ENCODE measurements at regions not wholly inside any gene's neighbourhood (a gene's known extent, or its start where the extent isn't known, plus 50 kb on each side); places are given as distances from the start of the nearest gene placed in this dataset.

- TF ChIP-seq CTCF (IDR thresholded peaks at IDR 0.05; ENCODE audit: insufficient read depth, low read length, poor library complexity, severe bottlenecking) (no peak), EZH2phosphoT487 (conservative IDR thresholded peaks at IDR 0.05; ENCODE audit: low read length) (no peak)
These were observed 569.0 kb downstream of the LTN1 start for GRCh38 chr21:28423521-28424190.
